PC-3 (cell line): ENCODE measurements at regions not wholly inside any gene's neighbourhood (a gene's known extent, or its start where the extent isn't known, plus 50 kb on each side); places are given as distances from the start of the nearest gene placed in this dataset.

Experiments used
- EZH2 ChIP-seq: fragments of 300-600 bp; sonication (generic); IDR thresholded peaks from one replicate; pipeline ENCODE4 v1.6.1; 2017; ENCODE audit warnings: antibody characterized with exemption, mild to moderate bottlenecking, low read length; ENCODE audit not compliant: unreplicated experiment
- EZH2phosphoT487 ChIP-seq: fragments of 300-600 bp; sonication (generic); IDR thresholded peaks from 2 replicates; pipeline ENCODE4 v1.6.1; 2018; ENCODE audit warnings: mild to moderate bottlenecking, antibody characterized with exemption, low read length, borderline replicate concordance
- TF ChIP-seq, protein P1 (sequence below): fragments of 300-600 bp; sonication (generic); conservative IDR thresholded peaks from 2 replicates; pipeline ENCODE4 v1.5.1; 2017; ENCODE audit warnings: antibody characterized with exemption, low read depth, mild to moderate bottlenecking, low read length

DNA sequence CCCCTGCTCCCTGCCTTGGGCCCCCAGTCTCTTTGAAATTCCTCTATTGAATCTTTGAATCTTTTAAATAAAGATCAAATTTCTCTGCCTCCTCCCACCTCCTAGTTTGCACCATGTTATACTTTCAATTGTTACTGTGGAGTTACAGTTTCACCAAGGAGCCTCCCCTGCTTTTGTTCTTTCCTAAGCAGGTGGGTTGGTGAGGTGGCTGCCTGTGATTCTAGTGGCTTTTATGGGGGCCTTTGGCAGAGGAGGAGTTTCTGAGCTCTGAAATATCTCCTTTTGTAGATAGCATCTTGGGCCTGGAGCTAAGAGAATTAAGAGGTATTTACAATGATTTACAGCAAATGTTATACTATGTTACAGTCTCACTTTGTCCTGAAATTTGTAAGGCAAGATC lies 133.8 kb upstream of the STX18 start:
- TF ChIP-seq EZH2 (no peak), EZH2phosphoT487 (no peak)
- TF ChIP-seq, protein P1, sequence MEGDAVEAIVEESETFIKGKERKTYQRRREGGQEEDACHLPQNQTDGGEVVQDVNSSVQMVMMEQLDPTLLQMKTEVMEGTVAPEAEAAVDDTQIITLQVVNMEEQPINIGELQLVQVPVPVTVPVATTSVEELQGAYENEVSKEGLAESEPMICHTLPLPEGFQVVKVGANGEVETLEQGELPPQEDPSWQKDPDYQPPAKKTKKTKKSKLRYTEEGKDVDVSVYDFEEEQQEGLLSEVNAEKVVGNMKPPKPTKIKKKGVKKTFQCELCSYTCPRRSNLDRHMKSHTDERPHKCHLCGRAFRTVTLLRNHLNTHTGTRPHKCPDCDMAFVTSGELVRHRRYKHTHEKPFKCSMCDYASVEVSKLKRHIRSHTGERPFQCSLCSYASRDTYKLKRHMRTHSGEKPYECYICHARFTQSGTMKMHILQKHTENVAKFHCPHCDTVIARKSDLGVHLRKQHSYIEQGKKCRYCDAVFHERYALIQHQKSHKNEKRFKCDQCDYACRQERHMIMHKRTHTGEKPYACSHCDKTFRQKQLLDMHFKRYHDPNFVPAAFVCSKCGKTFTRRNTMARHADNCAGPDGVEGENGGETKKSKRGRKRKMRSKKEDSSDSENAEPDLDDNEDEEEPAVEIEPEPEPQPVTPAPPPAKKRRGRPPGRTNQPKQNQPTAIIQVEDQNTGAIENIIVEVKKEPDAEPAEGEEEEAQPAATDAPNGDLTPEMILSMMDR: no peak
